ENCODE measurements at regions not wholly inside any gene's neighbourhood (a gene's known extent, or its start where the extent isn't known, plus 50 kb on each side); places are given as distances from the start of the nearest gene placed in this dataset.
"Not testable (repeated sequence)": the region's sequence is repeated elsewhere in the genome, so short reads cannot be mapped to it uniquely, and the experiment has no call there.

GRCh38 chr7:23938937-23939552 is 229.0 kb downstream of the STK31 start:
- DNase-seq = no peak

DNA sequence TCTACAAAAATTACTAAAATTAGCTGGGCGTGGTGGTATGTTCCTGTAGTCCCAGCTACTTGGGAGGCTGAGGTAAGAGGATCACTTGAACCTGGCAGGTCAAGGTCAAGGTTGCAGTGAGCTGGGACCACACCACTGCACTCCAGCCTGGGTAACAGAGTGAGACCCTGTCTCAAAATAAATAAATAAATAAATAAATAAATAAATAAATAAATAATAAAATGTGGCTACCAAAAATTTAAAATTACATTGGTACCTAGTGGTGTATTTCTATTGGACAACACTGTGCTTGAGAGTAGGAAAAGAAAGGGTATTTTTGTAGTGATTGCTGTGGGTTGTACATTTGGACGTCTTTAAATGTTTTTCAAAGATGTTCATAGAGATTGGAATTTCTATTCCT is 229.7 kb downstream of the STK31 start:
- not testable (repeated sequence) for DNase-seq

DNA sequence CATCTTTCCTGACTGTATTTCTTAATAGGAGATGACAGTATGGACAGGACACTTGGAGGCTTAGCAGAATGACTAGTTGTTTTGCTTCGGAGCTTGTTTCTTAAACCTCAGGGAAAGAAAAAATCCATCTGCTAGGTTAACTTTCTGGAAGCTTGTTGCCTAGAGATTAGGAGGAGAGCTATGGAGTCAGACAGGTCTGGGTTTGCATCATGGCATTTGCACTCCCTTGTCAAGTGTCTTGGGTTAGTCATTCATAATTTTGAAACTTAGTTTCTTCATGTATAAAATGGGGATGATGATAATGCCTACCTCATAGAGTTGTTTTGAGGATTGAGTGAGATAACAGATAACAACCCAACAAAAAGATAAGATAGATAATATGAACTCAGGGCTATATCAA is 231.5 kb downstream of the STK31 start:
- DNase-seq = no peak

- DNase-seq = no peak
Observed at GRCh38 chr7:23942032-23942431, 232.0 kb downstream of the STK31 start.

GRCh38 chr7:23944131-23944530 is 234.1 kb downstream of the STK31 start:
- no peak for DNase-seq

GRCh38 chr7:23945472-23945871 is 235.5 kb downstream of the STK31 start:
- no peak for DNase-seq

DNA sequence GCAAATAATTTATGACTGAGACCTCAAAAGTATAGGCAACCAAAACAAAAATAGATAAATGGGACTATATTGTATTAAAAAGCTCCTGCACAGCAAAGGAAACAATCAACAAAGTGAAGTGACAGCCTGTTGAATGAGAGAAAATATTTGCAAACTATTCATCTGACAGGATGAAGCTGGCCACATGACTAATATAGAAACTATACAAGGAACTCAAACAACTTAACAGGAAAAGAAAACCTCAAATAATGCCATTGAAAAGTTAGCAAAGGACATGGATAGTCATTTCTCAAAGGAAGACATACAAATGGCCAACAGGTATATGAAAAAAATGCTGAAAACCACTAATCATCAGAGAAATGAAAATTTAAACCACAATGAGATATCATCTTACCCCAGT is 245.1 kb downstream of the STK31 start:
- no peak for DNase-seq

DNA sequence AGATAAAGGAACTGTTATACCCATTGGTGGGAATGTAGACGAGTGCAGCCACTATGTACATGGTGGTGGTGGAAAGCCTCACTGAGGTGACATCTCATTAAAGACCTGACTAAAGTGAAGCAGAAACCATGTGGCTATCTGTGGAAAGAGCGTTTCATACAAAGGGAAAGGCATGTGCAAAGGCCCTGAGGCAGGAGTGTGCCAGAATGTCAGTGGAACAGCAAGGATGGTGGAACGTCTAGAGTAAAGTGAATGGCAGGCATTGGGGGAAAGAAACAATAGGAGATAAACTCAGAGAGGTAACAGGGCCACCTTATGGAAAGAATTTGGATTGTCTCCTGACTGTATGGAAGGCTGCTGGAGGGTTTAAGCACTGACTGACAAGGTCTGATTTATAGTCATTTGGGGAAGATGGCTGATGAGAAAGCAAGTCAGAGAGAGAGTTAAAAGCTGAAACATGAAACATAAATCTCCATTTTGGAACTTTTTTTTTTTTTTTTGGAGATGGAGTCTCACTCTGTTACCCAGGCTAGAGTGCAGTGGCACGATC is 245.7 kb downstream of the STK31 start:
- no peak for DNase-seq

- DNase-seq = no peak
Observed at GRCh38 chr7:23956772-23957576, 247.0 kb downstream of the STK31 start.

DNA sequence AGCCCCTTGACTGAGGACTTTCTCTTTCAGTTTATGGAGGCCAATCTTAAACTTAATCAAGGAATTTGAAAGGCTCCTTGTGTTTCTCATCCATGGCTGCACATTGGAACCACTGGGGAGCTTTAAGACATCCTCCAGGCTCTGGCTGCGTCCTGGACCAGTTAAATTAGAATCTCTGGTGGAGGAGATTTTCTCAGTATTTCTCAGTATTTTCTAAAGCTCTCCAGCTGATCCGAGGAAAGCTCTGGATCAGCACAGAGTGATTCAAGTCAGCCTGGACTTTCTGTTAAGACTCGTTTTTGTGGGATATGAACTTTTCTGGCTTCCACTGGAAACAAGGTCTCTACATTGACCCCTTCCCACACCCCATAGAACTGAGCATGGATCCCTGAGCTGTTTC is 249.8 kb downstream of the STK31 start:
- no peak for DNase-seq

DNA sequence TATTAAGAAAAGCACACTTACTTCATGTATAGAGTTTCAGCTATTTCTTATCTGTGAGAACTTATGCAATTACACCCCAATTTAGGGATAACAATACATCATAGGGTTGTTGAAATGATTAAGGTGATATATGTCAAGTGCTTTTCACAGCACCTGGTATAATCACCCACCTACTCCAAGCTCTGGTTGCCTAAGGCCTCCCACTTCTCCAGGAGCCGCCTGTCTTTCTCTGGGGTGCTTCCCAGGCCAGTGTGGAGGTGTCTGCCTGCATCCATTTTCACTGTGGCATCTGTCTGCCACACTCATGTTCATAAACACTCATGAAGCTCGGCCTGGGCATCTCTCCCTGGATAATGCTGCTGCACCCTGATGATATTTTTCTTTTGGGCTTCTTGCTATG is 250.3 kb downstream of the STK31 start:
- DNase-seq = no peak

DNA sequence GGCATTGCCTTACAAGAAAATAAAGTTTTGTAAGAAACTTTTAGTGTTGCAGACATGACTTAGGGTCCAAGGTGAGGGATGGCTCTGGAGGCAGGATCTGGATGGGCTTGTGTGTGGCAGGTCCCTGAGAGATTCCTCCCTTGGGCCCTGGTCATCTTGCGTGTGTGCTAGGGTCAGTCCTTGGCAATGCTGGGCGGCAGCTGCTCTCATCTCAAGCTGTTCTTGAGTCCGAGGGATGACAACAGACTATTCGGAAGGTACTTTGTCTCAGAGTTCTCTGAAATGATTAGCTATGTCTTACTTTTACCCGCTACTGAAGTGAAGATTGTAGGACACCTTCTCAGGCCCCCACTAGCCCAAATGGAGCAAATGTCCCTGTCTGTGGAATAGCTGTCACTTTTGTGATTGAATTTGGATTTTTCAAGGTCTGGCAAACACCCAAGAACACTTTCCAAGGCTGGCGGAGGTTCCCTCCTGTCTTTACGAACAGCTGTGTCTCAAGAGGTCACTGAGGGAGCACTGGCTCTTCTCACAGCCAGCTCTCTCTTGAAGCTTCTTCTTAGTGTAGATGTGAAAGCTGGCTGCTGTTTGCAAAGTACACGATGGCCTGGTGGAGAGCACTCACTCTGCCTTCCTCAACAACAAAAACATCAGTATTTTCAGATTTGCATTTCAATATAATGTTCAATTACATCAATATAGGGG is 253.6 kb downstream of the STK31 start:
- no peak for DNase-seq

DNA sequence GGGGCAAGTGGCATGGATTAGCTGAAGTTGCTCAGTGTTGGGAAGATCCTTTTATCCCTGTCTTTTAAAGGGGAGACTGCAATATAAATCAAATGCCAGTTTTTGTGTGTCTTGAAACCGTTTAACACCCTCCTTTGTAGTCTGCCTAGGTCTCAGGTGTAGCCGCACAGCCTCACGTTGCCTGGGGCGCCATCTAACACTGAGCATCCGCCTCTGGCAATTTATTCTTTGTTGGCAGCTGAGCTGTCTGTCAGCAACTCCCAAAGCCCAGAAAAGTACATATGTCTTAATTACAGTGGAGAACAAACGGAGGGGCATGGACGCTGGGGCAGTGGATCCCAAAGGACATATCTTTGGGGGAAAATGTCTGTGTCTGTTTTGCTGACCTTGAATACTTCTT is 254.7 kb downstream of the STK31 start:
- no peak for DNase-seq

DNA sequence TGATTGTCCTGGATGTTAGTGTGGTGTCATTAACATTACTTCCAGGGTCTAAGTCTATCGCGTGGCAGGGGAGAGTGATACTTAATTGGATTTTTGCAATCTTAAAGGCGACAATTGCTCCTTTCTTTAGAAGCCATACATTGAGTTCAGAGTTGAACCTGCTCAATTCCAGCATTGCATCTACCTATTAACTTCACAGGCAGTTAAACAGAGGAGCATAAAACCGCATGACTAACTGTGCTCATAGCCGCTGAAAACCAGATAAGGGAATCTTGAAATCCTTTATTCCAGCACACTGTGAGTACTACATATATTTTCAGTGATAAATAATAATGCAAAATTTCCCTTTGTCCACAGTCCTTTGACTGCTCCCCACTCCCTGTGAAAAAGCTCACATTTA is 255.3 kb downstream of the STK31 start:
- no peak for DNase-seq

DNA sequence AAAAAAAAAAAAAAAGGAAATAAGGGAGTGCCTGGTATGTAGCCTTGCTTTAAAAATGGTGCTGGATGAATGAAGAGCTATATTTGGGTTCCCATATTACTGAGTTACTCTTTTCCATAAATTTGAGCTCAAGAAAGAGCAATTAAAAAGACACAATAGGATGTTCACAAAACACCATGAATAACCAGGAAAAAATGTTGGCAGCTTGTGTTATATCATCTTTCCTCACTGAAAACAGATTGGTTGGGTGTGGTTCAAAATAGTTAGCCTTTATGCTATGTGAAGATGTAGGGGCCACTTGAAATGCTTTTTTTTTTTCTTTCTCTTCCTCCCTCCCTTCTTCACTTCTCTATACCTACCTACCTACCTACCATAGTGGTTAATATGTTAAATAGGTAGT is 256.9 kb downstream of the STK31 start:
- DNase-seq = no peak

GRCh38 chr7:23967949-23968599 is 258.1 kb downstream of the STK31 start:
- no peak for DNase-seq

GRCh38 chr7:23968791-23969190 is 258.8 kb downstream of the STK31 start:
- DNase-seq = no peak

GRCh38 chr7:23969443-23969842 is 259.4 kb downstream of the STK31 start:
- DNase-seq = no peak

- no peak for DNase-seq
Observed at GRCh38 chr7:23970193-23970592, 260.2 kb downstream of the STK31 start.

DNA sequence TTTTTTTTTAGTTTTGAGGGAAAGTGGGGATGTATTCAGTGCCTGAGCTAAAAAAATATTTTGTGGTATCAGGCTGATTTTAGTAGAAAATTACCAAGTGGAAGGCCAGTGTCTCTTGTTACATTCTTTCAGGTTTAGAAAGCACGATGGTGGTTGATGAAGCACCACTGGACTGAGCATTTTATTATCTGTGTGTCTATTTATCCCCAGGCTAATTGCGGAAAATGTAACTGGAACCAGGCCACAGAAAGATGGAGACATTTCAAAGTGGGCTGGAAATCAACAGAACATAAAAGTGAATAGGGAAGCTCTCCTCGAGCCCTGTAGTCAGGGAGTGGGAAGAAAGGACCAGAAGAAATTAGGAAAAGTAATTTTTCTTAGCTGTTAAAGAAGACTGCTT is 261.0 kb downstream of the STK31 start:
- no peak for DNase-seq

GRCh38 chr7:23972057-23972456 is 262.0 kb downstream of the STK31 start:
- no peak for DNase-seq

DNA sequence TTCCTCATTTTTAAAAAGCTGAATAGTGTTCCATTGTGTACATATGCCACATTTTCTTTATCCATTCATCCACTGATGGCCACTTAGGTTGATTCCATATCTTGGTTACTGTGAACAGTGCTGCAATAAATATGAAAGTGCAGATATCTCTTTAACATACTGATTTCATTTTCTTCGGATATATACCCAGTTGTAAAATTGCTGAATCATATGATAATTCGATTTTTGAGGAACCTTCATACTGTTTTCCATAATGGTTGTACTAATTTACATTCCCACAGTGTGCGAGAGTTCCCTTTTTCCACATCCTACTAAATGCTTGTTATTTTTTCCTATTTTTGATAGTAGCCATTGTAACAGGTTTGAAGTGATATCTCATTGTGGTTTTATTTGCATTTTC is 263.2 kb downstream of the STK31 start:
- DNase-seq = no peak

GRCh38 chr7:23980081-23980480 is 270.1 kb downstream of the STK31 start:
- no peak for DNase-seq

Measured in SIG-M5 (cell line).